22Rv1 (cell line): ENCODE measurements at regions not wholly inside any gene's neighbourhood (a gene's known extent, or its start where the extent isn't known, plus 50 kb on each side); places are given as distances from the start of the nearest gene placed in this dataset.
"Not testable (repeated sequence)": the region's sequence is repeated elsewhere in the genome, so short reads cannot be mapped to it uniquely, and the experiment has no call there.

Source experiments
- H3K27ac ChIP-seq: fragments of 450-650 bp; 2 replicates; pipeline ENCODE4 v1.5.1; 2017
- CTCF ChIP-seq: fragments of 450-650 bp; IDR thresholded peaks from 2 replicates; pipeline ENCODE4 v1.5.1; 2017; ENCODE audit warnings: mild to moderate bottlenecking
- ZFX ChIP-seq: fragments of 450-650 bp; IDR thresholded peaks from 2 replicates; pipeline ENCODE4 v1.6.1; 2017; ENCODE audit warnings: antibody characterized with exemption, borderline replicate concordance

- no peak overlapping the region for H3K27ac ChIP-seq
- TF ChIP-seq ZFX: no peak
- no peak for TF ChIP-seq CTCF
Measured at GRCh38 chr3:28151608-28152228, 89.7 kb upstream of the CMC1 start.

- TF ChIP-seq CTCF (no peak), ZFX (no peak)
- H3K27ac ChIP-seq: no peak overlapping the region
Measured at GRCh38 chr3:28155631-28156030, 85.8 kb upstream of the CMC1 start.

DNA sequence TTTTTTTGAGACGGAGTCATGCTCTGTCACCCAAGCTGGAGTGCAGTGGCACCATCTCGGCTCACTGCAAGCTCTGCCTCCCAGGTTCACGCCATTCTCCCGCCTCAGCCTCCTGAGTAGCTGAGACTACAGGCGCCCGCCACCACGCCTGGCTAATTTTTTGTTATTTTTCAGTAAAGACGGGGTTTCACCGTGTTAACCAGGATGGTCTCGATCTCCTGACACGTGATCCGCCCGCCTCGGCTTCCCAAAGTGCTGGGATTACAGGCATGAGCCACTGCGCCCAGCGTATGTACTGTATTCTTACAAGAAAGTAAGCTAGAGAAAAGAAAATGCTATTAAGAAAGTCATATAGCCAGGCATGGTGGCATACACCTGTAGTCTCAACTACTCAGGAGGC is 84.8 kb upstream of the CMC1 start:
- H3K27ac ChIP-seq: not testable (repeated sequence)

DNA sequence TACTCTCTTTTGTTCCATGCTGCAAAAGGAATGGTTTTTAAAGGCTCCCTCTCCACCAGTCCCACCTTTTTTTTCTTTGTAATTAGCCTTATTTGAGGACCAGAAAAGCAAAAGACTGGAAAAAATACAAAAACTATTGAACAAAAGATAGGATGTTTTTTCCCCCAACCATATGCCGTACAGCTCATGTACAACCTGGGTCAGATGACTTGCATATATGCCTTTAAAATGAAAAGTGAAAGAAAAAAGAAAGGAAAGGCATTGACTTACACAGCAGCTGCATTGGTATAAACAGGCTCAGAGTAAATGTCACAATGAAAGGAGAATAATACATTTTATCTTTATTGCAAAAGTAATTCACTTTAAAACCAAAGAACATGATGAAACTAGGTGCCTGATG is 69.5 kb upstream of the CMC1 start:
- no peak for TF ChIP-seq CTCF
- TF ChIP-seq ZFX: no peak
- no peak overlapping the region for H3K27ac ChIP-seq

GRCh38 chr3:28172748-28173147 is 68.7 kb upstream of the CMC1 start:
- H3K27ac ChIP-seq: no peak overlapping the region
- TF ChIP-seq ZFX: no peak
- no peak for TF ChIP-seq CTCF

- H3K27ac ChIP-seq: no peak overlapping the region
- TF ChIP-seq CTCF: no peak
- no peak for TF ChIP-seq ZFX
Measured at GRCh38 chr3:28173836-28174235, 67.6 kb upstream of the CMC1 start.

DNA sequence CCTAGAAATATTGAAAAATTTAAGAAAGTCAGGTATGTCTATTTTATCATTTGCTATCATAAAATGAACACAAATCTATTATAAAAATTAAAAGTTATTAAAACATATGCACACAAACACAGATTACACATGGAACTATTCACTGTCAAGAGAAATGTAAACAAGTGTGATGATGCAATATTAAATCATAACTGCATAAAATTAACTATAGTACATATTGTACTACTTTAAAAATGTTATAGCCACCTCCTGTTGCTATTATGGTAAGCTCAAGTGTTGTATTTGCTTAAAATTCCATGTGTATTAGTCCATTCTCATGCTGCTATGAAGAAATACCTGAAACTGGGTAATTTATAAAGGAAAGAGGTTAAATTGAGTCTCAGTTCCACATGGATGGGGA is 54.7 kb upstream of the CMC1 start:
- no peak overlapping the region for H3K27ac ChIP-seq
- no peak for TF ChIP-seq ZFX
- TF ChIP-seq CTCF: no peak

- no peak overlapping the region for H3K27ac ChIP-seq
- TF ChIP-seq CTCF (no peak), ZFX (no peak)
Measured at GRCh38 chr3:28188686-28189085, 52.7 kb upstream of the CMC1 start.
